Aorta (tissue), 5 donors: ENCODE measurements at regions not wholly inside any gene's neighbourhood (a gene's known extent, or its start where the extent isn't known, plus 50 kb on each side); places are given as distances from the start of the nearest gene placed in this dataset.

ENCODE experiments used
- ATAC-seq: fragments of 200-7000 bp; cut with Tn5 transposase; one replicate; pipeline ENCODE4 v1.9.1; 2022; ENCODE audit warnings: moderate library complexity; ENCODE audit not compliant: low FRiP score
- DNase-seq, 2 donors: peaks; one replicate each; pipeline ENCODE4 v3.0.0-alpha.2; 2020
- H3K27ac ChIP-seq, 2 donors: one replicate each; pipeline ENCODE4 v1.5.1; 2013; ENCODE audit warnings: low read length in 2 of 2, mild to moderate bottlenecking in 2 of 2, moderate library complexity in 2 of 2, control low read depth in 1 of 2, inconsistent platforms in 1 of 2, low read depth in 1 of 2
- H3K27me3 ChIP-seq, 2 donors: one replicate each; pipeline ENCODE4 v1.6.1; 2013; ENCODE audit warnings: control low read depth in 1 of 2, low read length in 1 of 2, mild to moderate bottlenecking in 1 of 2, moderate library complexity in 1 of 2; ENCODE audit not compliant: insufficient read depth in 2 of 2, control insufficient read depth in 1 of 2
- H3K36me3 ChIP-seq, 2 donors: one replicate each; pipeline ENCODE4 v1.6.1; 2013; ENCODE audit warnings: control low read depth in 1 of 2, low read length in 1 of 2, mild to moderate bottlenecking in 1 of 2; ENCODE audit not compliant: insufficient read depth in 2 of 2, control insufficient read depth in 1 of 2
- H3K4me1 ChIP-seq, 2 donors: one replicate each; pipeline ENCODE4 v1.6.1; 2013; ENCODE audit warnings: low read length in 2 of 2, control low read depth in 1 of 2, mild to moderate bottlenecking in 1 of 2, moderate library complexity in 1 of 2; ENCODE audit not compliant: insufficient read depth in 2 of 2, control insufficient read depth in 1 of 2
- H3K4me3 ChIP-seq, 2 donors: one replicate each; pipeline ENCODE4 v1.5.1; 2013; ENCODE audit warnings: low read length in 2 of 2, control low read depth in 1 of 2, mild to moderate bottlenecking in 1 of 2
- H3K9me3 ChIP-seq: one replicate; pipeline ENCODE4 v1.6.1; 2013; ENCODE audit warnings: mild to moderate bottlenecking, low read length; ENCODE audit not compliant: control insufficient read depth
- WGBS, 2 donors: extraction: QIAGEN DNeasy Blood & Tissue Kit; methylation state at CpG; one replicate each; pipeline ENCODE4 v1.1.7; 2013; 5-methylcytosine and 5-hydroxymethylcytosine counted together
- intact Hi-C, 2 donors: fragments of 100-400 bp; cut with DNase I; formaldehyde crosslinking; loops; one replicate each; pipeline versions ENCODE4 v1.14.2 to v1.15.0; 2022
- donor health status: healthy with polysubstance abuse.
- donor health status: Bipolar disorder and iron deficiency.
- donor health status: DM: no; HTN: no; CAD: no.
- donor health status: DM: no; HTN: no; CAD: no.
- donor health status: DM: yes; HTN: yes; CAD: no.

DNA sequence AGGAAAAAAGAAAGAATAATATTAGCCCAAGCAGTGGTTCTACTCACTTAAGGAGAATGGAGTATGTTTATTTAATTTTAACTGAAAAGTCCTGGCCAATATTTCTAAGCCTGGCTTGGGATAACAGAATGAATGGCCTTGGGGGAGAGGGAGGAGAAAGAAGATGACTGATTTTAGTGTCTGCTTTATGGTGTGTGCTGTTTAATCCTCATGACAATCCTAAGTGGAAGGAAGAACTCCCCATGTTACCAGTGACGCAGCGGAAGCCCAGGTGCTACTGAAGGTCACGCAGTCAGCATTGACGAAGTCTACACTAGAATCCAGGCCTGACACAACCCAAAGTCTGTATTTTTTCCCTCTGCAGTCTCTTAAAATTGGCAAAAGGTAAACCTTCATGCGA, 50.5 kb downstream of the PALM2AKAP2 start:
- intact Hi-C loops, result no loop called here
- 85 to 93% methylated on average over 5 of the region's 5 CpGs for WGBS, 2 donors

DNA sequence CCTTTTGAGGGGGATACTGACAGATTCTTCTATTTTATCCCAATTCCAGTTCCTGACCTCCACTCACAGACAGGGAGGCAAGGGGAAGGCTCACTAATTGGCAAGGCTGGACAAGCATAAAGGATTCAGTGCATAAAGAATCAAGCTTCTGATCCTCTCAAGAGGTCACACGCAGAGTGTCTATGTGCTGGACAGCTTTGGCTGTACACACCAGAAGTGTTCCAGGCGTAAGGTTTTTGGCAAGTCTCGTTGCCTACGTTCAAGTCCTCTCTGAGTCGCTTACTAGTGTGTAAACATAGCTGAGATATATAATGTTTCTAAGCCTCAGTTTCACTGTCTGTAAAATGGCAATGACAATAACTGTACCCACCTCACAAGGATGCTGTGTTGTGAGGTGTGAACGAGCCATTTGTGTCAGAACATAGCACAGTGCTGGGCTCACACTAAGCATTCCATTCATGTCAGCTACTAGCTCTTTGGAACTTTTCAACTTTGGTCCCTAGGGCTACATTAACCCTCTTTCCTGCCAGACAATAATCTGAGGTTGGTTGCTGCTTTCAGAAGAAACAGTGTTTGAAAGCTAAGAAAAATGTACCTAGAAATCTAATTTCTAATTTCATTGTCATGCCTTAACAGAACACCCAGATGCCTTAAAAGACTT, 52.1 kb downstream of the PALM2AKAP2 start:
- ATAC-seq, result no peak
- H3K27me3 ChIP-seq, result no peaks in the 10 kb centered on the region
- no peak overlapping the region for H3K4me3 ChIP-seq
- H3K36me3 ChIP-seq, result peaks cover 0 to 3% of the 10 kb centered on the region in 2 donors
- H3K27ac ChIP-seq, result no peak overlapping the region
- intact Hi-C loops, result no loop called here
- H3K9me3 ChIP-seq, result no peaks in the 10 kb centered on the region
- WGBS, 2 donors, result 5 to 12% methylated on average over 6 of the region's 6 CpGs
- H3K4me1 ChIP-seq, result peaks cover 4 to 5% of the 10 kb centered on the region in 2 donors
- no peak for DNase-seq

More for the DNA sequence above, 50.5 kb downstream of the PALM2AKAP2 start:
- Histone ChIP-seq H3K9me3 (no peaks in the 10 kb centered on the region), H3K36me3 (peaks cover 0 to 3% of the 10 kb centered on the region in 2 donors), H3K4me1 (peaks cover 4 to 5% of the 10 kb centered on the region in 2 donors), H3K4me3 (no peak overlapping the region), H3K27me3 (no peaks in the 10 kb centered on the region), H3K27ac (no peak overlapping the region)
- no peak for DNase-seq
- no peak for ATAC-seq

DNA sequence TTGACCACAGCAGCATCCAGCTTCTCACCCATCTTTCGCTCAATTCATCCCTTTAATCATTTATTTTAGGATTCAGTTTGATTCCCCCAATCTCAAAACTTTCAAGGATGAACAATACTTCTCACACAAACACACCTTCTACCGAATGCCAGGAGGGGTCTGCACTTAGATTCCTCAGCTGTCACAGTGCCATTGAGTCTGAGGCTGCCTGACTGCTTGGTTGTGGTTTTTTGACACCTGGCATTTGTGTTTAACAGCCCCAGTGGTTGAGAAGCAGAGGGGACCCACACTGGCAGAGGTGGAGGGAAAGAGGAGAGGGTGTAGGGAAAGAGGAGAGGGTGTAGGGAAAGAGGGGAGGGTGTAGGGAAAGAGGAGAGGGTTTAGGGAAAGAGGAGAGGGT, 54.9 kb downstream of the PALM2AKAP2 start:
- no peaks in the 10 kb centered on the region for H3K9me3 ChIP-seq
- H3K4me3 ChIP-seq, result no peak overlapping the region
- H3K4me1 ChIP-seq, result peaks cover 4 to 5% of the 10 kb centered on the region in 2 donors
- intact Hi-C loops, result no loop called here
- no peak for DNase-seq
- WGBS, 2 donors, result 97 to 98% methylated on average over 2 of the region's 2 CpGs
- H3K27ac ChIP-seq, result no peak overlapping the region
- no peaks in the 10 kb centered on the region for H3K36me3 ChIP-seq
- no peaks in the 10 kb centered on the region for H3K27me3 ChIP-seq
- ATAC-seq, result no peak

DNA sequence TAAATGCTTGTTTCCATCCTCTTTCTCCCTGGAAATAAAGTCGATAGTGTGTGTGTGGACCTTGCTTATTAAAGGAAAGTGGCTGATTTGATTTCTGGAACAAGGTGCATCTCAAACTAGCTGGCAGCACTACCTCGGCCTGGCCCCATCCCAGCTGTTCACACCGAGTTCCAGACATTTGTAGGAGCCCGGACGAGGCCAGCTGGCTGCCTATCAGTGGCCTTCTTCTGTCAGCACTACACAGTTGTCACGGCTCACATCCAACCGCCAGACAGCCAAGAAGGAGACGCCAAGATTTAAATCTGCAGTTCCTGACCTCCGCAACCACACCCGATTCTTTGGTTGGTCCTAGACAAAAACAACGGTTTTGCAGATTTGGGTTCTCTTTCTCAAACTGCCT, 63.6 kb downstream of the PALM2AKAP2 start:
- peak; percentile 44 for ATAC-seq
- no peaks in the 10 kb centered on the region for H3K36me3 ChIP-seq
- H3K27me3 ChIP-seq, result no peaks in the 10 kb centered on the region
- H3K4me3 ChIP-seq, result no peak overlapping the region
- intact Hi-C loops, result no loop called here
- H3K27ac ChIP-seq, result no peak overlapping the region
- WGBS, 2 donors, result 2 to 10% methylated on average over 11 of the region's 11 CpGs
- H3K4me1 ChIP-seq, result no peaks in the 10 kb centered on the region
- H3K9me3 ChIP-seq, result no peaks in the 10 kb centered on the region
- DNase-seq, result peak; percentile 69 to 83

DNA sequence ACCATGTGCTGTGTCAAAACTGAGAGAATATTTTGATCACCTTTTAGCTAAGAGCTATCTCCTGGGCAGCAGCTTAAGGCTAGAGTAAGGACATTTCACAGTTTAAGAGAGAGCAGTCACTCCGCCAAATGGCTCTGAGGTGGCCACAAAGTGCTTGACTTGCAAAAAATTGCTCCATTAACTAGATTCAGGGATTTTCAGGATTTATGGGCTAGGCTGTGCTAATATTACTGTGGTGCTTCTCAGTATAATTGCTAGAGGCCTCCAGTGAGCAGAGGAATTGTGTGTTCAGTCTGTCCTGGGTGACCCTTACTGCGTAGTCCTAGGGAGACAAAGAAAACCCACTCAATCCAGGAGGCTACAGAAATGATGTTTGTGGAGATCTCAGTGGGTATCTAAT, 65.2 kb downstream of the PALM2AKAP2 start:
- no peaks in the 10 kb centered on the region for H3K9me3 ChIP-seq
- H3K36me3 ChIP-seq, result no peaks in the 10 kb centered on the region
- intact Hi-C loops, result no loop called here
- no peak overlapping the region for H3K27ac ChIP-seq
- no peaks in the 10 kb centered on the region for H3K4me1 ChIP-seq
- H3K4me3 ChIP-seq, result no peak overlapping the region
- ATAC-seq (no peak), DNase-seq (no peak)
- H3K27me3 ChIP-seq, result no peaks in the 10 kb centered on the region
- WGBS, 2 donors, result 96 to 97% methylated on average over 2 of the region's 2 CpGs

DNA sequence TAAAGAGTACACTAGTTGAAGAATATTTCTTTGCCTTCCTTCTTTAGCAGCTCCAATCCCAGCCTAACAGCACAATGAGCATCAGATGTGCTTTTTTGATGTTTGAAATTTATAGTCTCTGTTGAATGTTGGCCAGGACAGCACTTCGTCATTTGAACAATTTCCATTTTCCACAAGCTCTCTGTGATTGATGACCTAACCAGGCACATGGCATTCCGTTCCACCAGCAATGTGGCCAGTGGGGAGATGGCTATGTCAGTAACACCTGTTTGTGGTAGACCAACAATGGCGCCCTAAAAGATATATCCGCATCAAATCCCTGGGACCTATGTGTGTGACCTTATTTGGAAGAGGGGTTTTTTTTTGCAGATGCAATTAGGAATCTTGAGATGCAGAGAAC, 66.8 kb downstream of the PALM2AKAP2 start:
- no peak overlapping the region for H3K4me3 ChIP-seq
- no peaks in the 10 kb centered on the region for H3K36me3 ChIP-seq
- H3K4me1 ChIP-seq, result no peaks in the 10 kb centered on the region
- ATAC-seq (no peak), DNase-seq (no peak)
- H3K9me3 ChIP-seq, result no peaks in the 10 kb centered on the region
- intact Hi-C loops, result no loop called here
- WGBS, 2 donors, result 51 to 61% methylated on average over 4 of the region's 4 CpGs
- no peaks in the 10 kb centered on the region for H3K27me3 ChIP-seq
- no peak overlapping the region for H3K27ac ChIP-seq

DNA sequence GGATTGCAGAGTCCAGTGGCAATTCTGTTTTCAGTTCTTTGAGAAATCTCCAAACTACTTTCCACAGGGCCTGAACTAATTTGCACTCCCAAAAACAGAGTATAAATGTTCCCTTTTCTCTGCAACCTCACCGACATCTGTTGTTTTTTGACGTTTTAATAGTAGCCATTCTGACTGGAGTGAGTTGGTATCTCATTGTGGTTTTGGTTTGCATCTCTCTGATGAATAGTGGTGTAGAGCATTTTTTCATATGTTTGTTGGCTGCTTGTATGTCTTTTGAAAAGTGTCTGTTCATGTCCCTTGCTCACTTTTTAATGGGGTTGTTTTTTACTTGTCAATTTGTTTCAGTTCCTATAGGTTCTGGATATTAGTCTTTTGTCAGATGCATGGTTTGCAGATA, 72.6 kb downstream of the PALM2AKAP2 start:
- intact Hi-C loops, result no loop called here
- H3K9me3 ChIP-seq, result no peaks in the 10 kb centered on the region
- ATAC-seq, result no peak
- no peaks in the 10 kb centered on the region for H3K27me3 ChIP-seq
- no peak overlapping the region for H3K27ac ChIP-seq
- WGBS, 2 donors, result 78 to 88% methylated on average over 2 of the region's 2 CpGs
- no peak for DNase-seq
- H3K4me1 ChIP-seq, result peaks cover 5% of the 10 kb centered on the region in 2 donors
- H3K36me3 ChIP-seq, result no peaks in the 10 kb centered on the region
- no peak overlapping the region for H3K4me3 ChIP-seq

DNA sequence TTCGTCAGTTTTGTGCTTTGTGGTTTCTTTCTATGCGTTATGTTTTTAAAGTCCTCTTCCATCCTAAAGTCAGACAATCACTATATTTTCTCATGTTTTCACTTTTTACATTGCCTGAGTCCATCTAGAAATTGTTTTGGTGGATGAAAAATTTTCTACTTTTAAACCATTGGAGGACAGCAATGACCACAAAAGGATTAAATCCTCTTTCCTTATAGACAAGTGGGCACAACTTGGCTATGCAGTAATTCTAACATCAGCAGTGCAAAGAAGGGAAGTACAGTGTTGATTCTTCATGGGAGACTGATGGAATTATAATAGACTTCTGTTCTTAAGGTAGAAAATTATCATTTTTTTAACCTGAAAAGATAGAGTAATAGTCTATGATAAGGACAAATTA, 75.5 kb downstream of the PALM2AKAP2 start:
- Histone ChIP-seq H3K27ac (no peak overlapping the region), H3K27me3 (no peaks in the 10 kb centered on the region), H3K36me3 (no peaks in the 10 kb centered on the region), H3K4me3 (no peak overlapping the region), H3K4me1 (peaks cover 5% of the 10 kb centered on the region in 2 donors), H3K9me3 (no peaks in the 10 kb centered on the region)
- ATAC-seq (no peak), DNase-seq (no peak)
- intact Hi-C loops, result no loop called here
- WGBS, 2 donors, result 92 to 94% methylated on average over 2 of the region's 2 CpGs

DNA sequence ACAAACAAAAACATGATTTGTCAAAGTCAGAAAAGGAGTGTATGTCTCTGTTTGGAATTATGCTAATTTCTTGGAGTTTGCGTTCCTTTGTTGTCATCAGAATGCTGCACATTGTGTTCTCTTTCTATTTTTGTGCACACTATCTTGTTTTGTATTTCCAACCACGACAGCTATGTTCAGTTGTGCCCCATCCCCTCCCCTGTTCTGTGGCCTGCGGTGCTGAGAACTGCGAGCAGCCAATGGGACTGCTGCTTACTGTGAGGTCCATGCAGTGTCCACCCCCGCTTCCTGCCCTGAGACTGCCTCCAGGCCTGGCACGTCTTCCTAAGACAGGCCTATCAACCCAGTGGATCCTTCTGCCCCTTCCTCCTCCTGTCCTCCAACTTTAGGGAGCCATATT, 76.8 kb downstream of the PALM2AKAP2 start:
- H3K27ac ChIP-seq, result peak overlapping the region in 1 of 2 donors; percentile 19
- H3K27me3 ChIP-seq, result no peaks in the 10 kb centered on the region
- H3K4me3 ChIP-seq, result no peak overlapping the region
- no peaks in the 10 kb centered on the region for H3K9me3 ChIP-seq
- peaks cover 5% of the 10 kb centered on the region in 2 donors for H3K4me1 ChIP-seq
- intact Hi-C loops, result no loop called here
- DNase-seq (no peak), ATAC-seq (peak; percentile 77)
- H3K36me3 ChIP-seq, result no peaks in the 10 kb centered on the region
- 25 to 41% methylated on average over 6 of the region's 6 CpGs for WGBS, 2 donors
